ENCODE measurements at regions not wholly inside any gene's neighbourhood (a gene's known extent, or its start where the extent isn't known, plus 50 kb on each side); places are given as distances from the start of the nearest gene placed in this dataset.
"Not testable (repeated sequence)": the region's sequence is repeated elsewhere in the genome, so short reads cannot be mapped to it uniquely, and the experiment has no call there.

DNA sequence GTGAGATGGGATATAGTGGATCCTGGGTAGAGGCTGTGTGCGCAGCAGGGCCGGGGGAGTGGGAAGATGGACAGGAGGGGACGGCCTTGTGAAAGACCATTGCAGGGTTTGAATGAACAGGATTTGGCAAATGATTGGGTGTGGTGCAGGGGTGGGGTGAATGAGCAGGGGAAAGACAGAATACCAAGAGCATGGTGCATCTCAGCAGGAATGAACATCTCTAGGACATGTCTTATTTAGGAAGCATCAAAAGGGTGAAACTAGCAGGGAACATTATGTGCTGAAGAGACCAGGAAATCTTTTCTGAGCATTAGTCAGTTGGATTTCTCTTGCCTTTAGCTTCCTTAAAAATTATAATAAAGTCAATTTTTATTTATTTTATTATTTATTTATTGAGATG lies 60.6 kb upstream of the SLC2A1 start:
- H3K18ac ChIP-seq (ENCODE audit: low read length) = no peak overlapping the region
- H4K8ac ChIP-seq (ENCODE audit: low read depth, low read length) = no peak overlapping the region
- peaks cover 1% of the 10 kb centered on the region for H3K4me1 ChIP-seq (ENCODE audit: control insufficient read depth, low read depth, low read length)
- H4K5ac ChIP-seq (ENCODE audit: low read length) = no peak overlapping the region
- no peak overlapping the region for H3K4me3 ChIP-seq (ENCODE audit: low read length)
- H3K79me2 ChIP-seq (ENCODE audit: control insufficient read depth, insufficient read depth, low read length) = no peaks in the 10 kb centered on the region
- H2BK120ac ChIP-seq (ENCODE audit: low read depth, low read length) = no peak overlapping the region
- H3K27ac ChIP-seq (ENCODE audit: low read depth, low read length) = no peak overlapping the region
- no peaks in the 10 kb centered on the region for H3K27me3 ChIP-seq (ENCODE audit: insufficient read depth, low read length, poor library complexity)
- no peak overlapping the region for H3K56ac ChIP-seq (ENCODE audit: low read length)
- no peak overlapping the region for H2BK15ac ChIP-seq (replicated peaks; ENCODE audit: low read depth)
- WGBS (ENCODE audit: extremely low coverage, insufficient coverage, low lambda C conversion rate) = no CpG with 5 or more reads among the region's 3 CpGs
- H3K4me2 ChIP-seq (ENCODE audit: low read length) = no peak overlapping the region
- no peak overlapping the region for H3K9ac ChIP-seq (ENCODE audit: low read length)
- H2BK5ac ChIP-seq (ENCODE audit: low read length) = no peak overlapping the region
- no peaks in the 10 kb centered on the region for H3K79me1 ChIP-seq (ENCODE audit: low read length)
- H3K23ac ChIP-seq (ENCODE audit: low read length) = no peak overlapping the region
- no peaks in the 10 kb centered on the region for H3K36me3 ChIP-seq (ENCODE audit: control insufficient read depth, insufficient read depth, low read length)
- DNase-seq = no peak
- no peak overlapping the region for H3K4ac ChIP-seq (ENCODE audit: low read depth, low read length)
- H2AK5ac ChIP-seq (ENCODE audit: low read length) = no peak overlapping the region

DNA sequence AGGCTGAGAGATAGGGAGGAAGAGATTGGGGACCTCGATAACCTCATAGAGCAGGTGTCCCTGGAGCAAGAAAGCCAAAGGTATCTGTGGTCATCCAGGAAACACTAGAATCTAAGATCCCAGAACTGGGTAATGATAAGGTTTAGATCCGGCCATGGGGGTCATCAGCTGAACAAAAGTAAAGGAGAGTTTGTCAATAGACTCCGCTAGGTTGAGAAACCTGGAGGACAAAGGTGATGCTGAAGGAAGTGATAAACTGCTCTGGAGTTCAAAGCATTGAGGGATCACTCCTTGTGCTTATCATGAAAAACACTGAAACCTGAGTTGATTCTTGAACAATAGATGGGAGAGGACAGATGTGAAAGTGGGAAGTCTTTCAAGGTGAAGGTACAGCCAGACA lies 59.5 kb upstream of the SLC2A1 start:
- no peak overlapping the region for H2AK5ac ChIP-seq (ENCODE audit: low read length)
- no peak for DNase-seq
- peaks cover 1% of the 10 kb centered on the region for H3K4me1 ChIP-seq (ENCODE audit: control insufficient read depth, low read depth, low read length)
- no peak overlapping the region for H3K4ac ChIP-seq (ENCODE audit: low read depth, low read length)
- H3K36me3 ChIP-seq (ENCODE audit: control insufficient read depth, insufficient read depth, low read length) = no peaks in the 10 kb centered on the region
- no peaks in the 10 kb centered on the region for H3K79me1 ChIP-seq (ENCODE audit: low read length)
- H3K79me2 ChIP-seq (ENCODE audit: control insufficient read depth, insufficient read depth, low read length) = no peaks in the 10 kb centered on the region
- H2BK120ac ChIP-seq (ENCODE audit: low read depth, low read length) = no peak overlapping the region
- no peaks in the 10 kb centered on the region for H3K27me3 ChIP-seq (ENCODE audit: insufficient read depth, low read length, poor library complexity)
- no peak overlapping the region for H4K8ac ChIP-seq (ENCODE audit: low read depth, low read length)
- H3K23ac ChIP-seq (ENCODE audit: low read length) = no peak overlapping the region
- H2BK5ac ChIP-seq (ENCODE audit: low read length) = no peak overlapping the region
- no peak overlapping the region for H4K5ac ChIP-seq (ENCODE audit: low read length)
- no peak overlapping the region for H3K18ac ChIP-seq (ENCODE audit: low read length)
- H3K4me3 ChIP-seq (ENCODE audit: low read length) = no peak overlapping the region
- H2BK15ac ChIP-seq (replicated peaks; ENCODE audit: low read depth) = no peak overlapping the region
- no peak overlapping the region for H3K4me2 ChIP-seq (ENCODE audit: low read length)
- H3K56ac ChIP-seq (ENCODE audit: low read length) = no peak overlapping the region
- H3K9ac ChIP-seq (ENCODE audit: low read length) = no peak overlapping the region
- H3K27ac ChIP-seq (ENCODE audit: low read depth, low read length) = no peak overlapping the region
- WGBS (ENCODE audit: extremely low coverage, insufficient coverage, low lambda C conversion rate) = no CpG with 5 or more reads among the region's 3 CpGs

DNA sequence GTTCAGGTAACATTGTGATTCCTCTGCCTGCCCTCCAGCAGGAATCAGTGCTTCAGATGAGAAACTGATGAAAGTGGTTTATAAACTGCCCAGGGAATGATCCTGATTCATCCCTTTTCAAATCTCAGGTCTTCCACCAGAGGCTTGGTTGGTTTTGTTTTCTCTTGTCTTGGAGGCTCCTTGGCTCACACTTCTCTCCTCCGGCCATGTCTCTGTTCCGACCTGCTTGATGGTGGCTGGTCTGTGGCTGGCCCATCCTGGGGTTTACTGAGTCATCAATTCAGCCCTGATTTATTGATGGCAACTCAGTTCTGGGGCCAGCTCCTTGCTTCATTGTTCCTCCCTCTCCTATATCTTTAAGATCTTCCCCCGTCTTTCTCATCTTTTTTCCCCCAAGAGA lies 56.6 kb upstream of the SLC2A1 start:
- Histone ChIP-seq H3K4me1 (ENCODE audit: control insufficient read depth, low read depth, low read length) (no peaks in the 10 kb centered on the region), H3K4ac (ENCODE audit: low read depth, low read length) (peak overlapping the region; percentile 60), H2BK5ac (ENCODE audit: low read length) (no peak overlapping the region), H3K18ac (ENCODE audit: low read length) (no peak overlapping the region), H4K8ac (ENCODE audit: low read depth, low read length) (no peak overlapping the region), H3K23ac (ENCODE audit: low read length) (no peak overlapping the region), H3K27me3 (ENCODE audit: insufficient read depth, low read length, poor library complexity) (no peaks in the 10 kb centered on the region), H3K56ac (ENCODE audit: low read length) (no peak overlapping the region), H4K5ac (ENCODE audit: low read length) (no peak overlapping the region), H2AK5ac (ENCODE audit: low read length) (no peak overlapping the region), H3K4me2 (ENCODE audit: low read length) (no peak overlapping the region), H3K79me2 (ENCODE audit: control insufficient read depth, insufficient read depth, low read length) (no peaks in the 10 kb centered on the region), H3K79me1 (ENCODE audit: low read length) (no peaks in the 10 kb centered on the region), H3K36me3 (ENCODE audit: control insufficient read depth, insufficient read depth, low read length) (no peaks in the 10 kb centered on the region), H3K4me3 (ENCODE audit: low read length) (no peak overlapping the region), H3K27ac (ENCODE audit: low read depth, low read length) (no peak overlapping the region), H3K9ac (ENCODE audit: low read length) (no peak overlapping the region), H2BK120ac (ENCODE audit: low read depth, low read length) (no peak overlapping the region), H2BK15ac (replicated peaks; ENCODE audit: low read depth) (no peak overlapping the region)
- no peak for DNase-seq
- WGBS (ENCODE audit: extremely low coverage, insufficient coverage, low lambda C conversion rate) = no CpG with 5 or more reads among the region's 3 CpGs

GRCh38 chr1:43014579-43014978 lies 55.9 kb upstream of the SLC2A1 start:
- H3K9ac ChIP-seq (ENCODE audit: low read length); H3K79me2 ChIP-seq (ENCODE audit: control insufficient read depth, insufficient read depth, low read length); H3K23ac ChIP-seq (ENCODE audit: low read length); H3K27ac ChIP-seq (ENCODE audit: low read depth, low read length); H3K4ac ChIP-seq (ENCODE audit: low read depth, low read length); H2BK120ac ChIP-seq (ENCODE audit: low read depth, low read length); H4K8ac ChIP-seq (ENCODE audit: low read depth, low read length); H3K4me3 ChIP-seq (ENCODE audit: low read length); H3K56ac ChIP-seq (ENCODE audit: low read length); H3K18ac ChIP-seq (ENCODE audit: low read length); H3K27me3 ChIP-seq (ENCODE audit: insufficient read depth, low read length, poor library complexity); H2AK5ac ChIP-seq (ENCODE audit: low read length); H2BK5ac ChIP-seq (ENCODE audit: low read length); H2BK15ac ChIP-seq (replicated peaks; ENCODE audit: low read depth); H3K36me3 ChIP-seq (ENCODE audit: control insufficient read depth, insufficient read depth, low read length); H3K4me1 ChIP-seq (ENCODE audit: control insufficient read depth, low read depth, low read length); H3K79me1 ChIP-seq (ENCODE audit: low read length); H4K5ac ChIP-seq (ENCODE audit: low read length); DNase-seq; H3K4me2 ChIP-seq (ENCODE audit: low read length): not testable (repeated sequence)
- WGBS (ENCODE audit: extremely low coverage, insufficient coverage, low lambda C conversion rate) = no CpG with 5 or more reads among the region's 10 CpGs

DNA sequence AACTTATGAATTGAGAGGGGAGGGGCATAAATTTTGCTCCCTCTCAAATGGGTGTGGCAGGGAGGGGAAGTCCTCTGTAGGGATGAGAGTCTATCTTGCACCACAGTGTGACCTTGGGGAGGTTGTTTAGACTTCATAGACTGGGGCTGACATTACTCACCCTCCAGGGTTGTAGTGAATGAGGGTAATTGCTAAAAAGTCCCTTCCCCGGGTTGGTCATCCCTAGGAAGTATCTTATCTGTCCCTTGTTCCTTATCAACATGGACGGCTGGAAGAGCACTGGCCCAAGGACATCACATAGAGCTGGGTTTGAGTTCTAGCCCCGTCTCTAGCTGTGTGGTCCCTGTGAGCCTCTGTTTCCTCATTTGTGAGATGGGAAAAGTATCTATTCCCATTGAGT lies 52.4 kb upstream of the SLC2A1 start:
- H3K36me3 ChIP-seq (ENCODE audit: control insufficient read depth, insufficient read depth, low read length) = no peaks in the 10 kb centered on the region
- H3K4me2 ChIP-seq (ENCODE audit: low read length) = no peak overlapping the region
- no peak overlapping the region for H4K8ac ChIP-seq (ENCODE audit: low read depth, low read length)
- no peaks in the 10 kb centered on the region for H3K27me3 ChIP-seq (ENCODE audit: insufficient read depth, low read length, poor library complexity)
- H4K5ac ChIP-seq (ENCODE audit: low read length) = no peak overlapping the region
- H2BK5ac ChIP-seq (ENCODE audit: low read length) = peak overlapping the region; percentile 27
- no CpG with 5 or more reads among the region's 3 CpGs for WGBS (ENCODE audit: extremely low coverage, insufficient coverage, low lambda C conversion rate)
- H2BK120ac ChIP-seq (ENCODE audit: low read depth, low read length) = no peak overlapping the region
- H3K9ac ChIP-seq (ENCODE audit: low read length) = no peak overlapping the region
- H3K56ac ChIP-seq (ENCODE audit: low read length) = peak overlapping the region; percentile 31
- H2BK15ac ChIP-seq (replicated peaks; ENCODE audit: low read depth) = no peak overlapping the region
- H3K4me1 ChIP-seq (ENCODE audit: control insufficient read depth, low read depth, low read length) = peaks cover 17% of the 10 kb centered on the region
- peak; percentile 60 for DNase-seq
- H3K79me2 ChIP-seq (ENCODE audit: control insufficient read depth, insufficient read depth, low read length) = no peaks in the 10 kb centered on the region
- H3K4me3 ChIP-seq (ENCODE audit: low read length) = no peak overlapping the region
- H3K4ac ChIP-seq (ENCODE audit: low read depth, low read length) = peak overlapping the region; percentile 75
- H3K27ac ChIP-seq (ENCODE audit: low read depth, low read length) = no peak overlapping the region
- peak overlapping the region; percentile 81 for H2AK5ac ChIP-seq (ENCODE audit: low read length)
- H3K23ac ChIP-seq (ENCODE audit: low read length) = no peak overlapping the region
- H3K79me1 ChIP-seq (ENCODE audit: low read length) = no peaks in the 10 kb centered on the region
- no peak overlapping the region for H3K18ac ChIP-seq (ENCODE audit: low read length)

- Histone ChIP-seq H3K79me2 (ENCODE audit: control insufficient read depth, insufficient read depth, low read length) (no peaks in the 10 kb centered on the region), H3K27ac (ENCODE audit: low read depth, low read length) (peak overlapping the region; percentile 33), H3K79me1 (ENCODE audit: low read length) (no peaks in the 10 kb centered on the region), H4K5ac (ENCODE audit: low read length) (no peak overlapping the region), H3K4me1 (ENCODE audit: control insufficient read depth, low read depth, low read length) (peaks cover 17% of the 10 kb centered on the region), H2BK15ac (replicated peaks; ENCODE audit: low read depth) (no peak overlapping the region), H3K36me3 (ENCODE audit: control insufficient read depth, insufficient read depth, low read length) (no peaks in the 10 kb centered on the region), H4K8ac (ENCODE audit: low read depth, low read length) (no peak overlapping the region), H3K23ac (ENCODE audit: low read length) (no peak overlapping the region), H2BK5ac (ENCODE audit: low read length) (no peak overlapping the region), H3K56ac (ENCODE audit: low read length) (peak overlapping the region; percentile 91), H2AK5ac (ENCODE audit: low read length) (no peak overlapping the region), H3K4me2 (ENCODE audit: low read length) (no peak overlapping the region), H3K4me3 (ENCODE audit: low read length) (no peak overlapping the region), H3K4ac (ENCODE audit: low read depth, low read length) (no peak overlapping the region), H3K27me3 (ENCODE audit: insufficient read depth, low read length, poor library complexity) (no peaks in the 10 kb centered on the region), H2BK120ac (ENCODE audit: low read depth, low read length) (no peak overlapping the region), H3K9ac (ENCODE audit: low read length) (peak overlapping the region; percentile 38), H3K18ac (ENCODE audit: low read length) (no peak overlapping the region)
- DNase-seq = no peak
- WGBS (ENCODE audit: extremely low coverage, insufficient coverage, low lambda C conversion rate) = no CpG with 5 or more reads among the region's 2 CpGs
These were observed 50.6 kb upstream of the SLC2A1 start for GRCh38 chr1:43009274-43009673.
